GM12872 (cell line): ENCODE measurements at regions not wholly inside any gene's neighbourhood (a gene's known extent, or its start where the extent isn't known, plus 50 kb on each side); places are given as distances from the start of the nearest gene placed in this dataset.

Experiments used
- CTCF ChIP-seq: IDR thresholded peaks from 3 replicates; pipeline ENCODE4 v1.5.1; 2011; ENCODE audit warnings: low read depth, mild to moderate bottlenecking, low read length, moderate library complexity; ENCODE audit not compliant: insufficient read depth

DNA sequence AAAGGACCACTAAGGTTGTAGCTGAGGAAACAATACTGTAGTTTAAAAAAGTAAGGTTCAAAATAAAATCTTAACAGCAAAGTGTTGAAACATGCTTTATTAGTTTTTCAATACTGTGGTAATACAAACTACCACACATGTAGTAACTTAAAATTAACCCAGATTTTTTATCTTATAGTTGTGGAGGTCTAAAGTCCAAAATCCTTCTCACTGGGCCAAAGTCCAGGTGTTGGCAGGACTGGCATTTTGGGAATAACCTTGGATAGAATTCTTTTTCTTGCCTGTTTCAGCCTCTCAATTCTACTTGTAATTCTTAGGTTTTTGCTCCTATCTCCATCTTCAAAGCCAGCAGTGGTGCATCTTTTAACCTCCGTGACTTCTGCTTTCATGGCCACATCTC lies 942.0 kb downstream of the TSN start:
- no peak for TF ChIP-seq CTCF

- no peak for TF ChIP-seq CTCF
Measured at GRCh38 chr2:122703676-122704075, 948.2 kb downstream of the TSN start.

DNA sequence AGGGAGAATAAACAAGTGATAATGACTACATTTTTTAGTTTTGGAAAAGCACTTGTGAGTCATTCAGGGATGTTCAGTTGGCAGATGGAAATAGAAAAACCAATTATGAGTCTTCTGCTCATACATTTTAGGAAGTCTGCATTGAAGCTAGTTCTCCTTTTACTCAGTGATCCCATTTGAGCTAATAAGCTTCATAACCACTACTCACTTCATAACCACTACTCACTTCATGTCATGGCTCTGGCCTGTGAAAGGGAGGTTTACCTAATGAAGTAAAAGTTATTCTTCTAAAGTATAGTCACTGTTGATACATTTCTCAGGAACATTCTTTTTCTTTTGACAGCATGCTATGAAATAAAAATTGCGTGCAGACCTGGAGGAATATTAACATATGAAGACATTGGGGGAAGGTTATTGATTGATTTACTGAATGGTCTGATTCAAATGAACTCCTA lies 948.7 kb downstream of the TSN start:
- no peak for TF ChIP-seq CTCF

DNA sequence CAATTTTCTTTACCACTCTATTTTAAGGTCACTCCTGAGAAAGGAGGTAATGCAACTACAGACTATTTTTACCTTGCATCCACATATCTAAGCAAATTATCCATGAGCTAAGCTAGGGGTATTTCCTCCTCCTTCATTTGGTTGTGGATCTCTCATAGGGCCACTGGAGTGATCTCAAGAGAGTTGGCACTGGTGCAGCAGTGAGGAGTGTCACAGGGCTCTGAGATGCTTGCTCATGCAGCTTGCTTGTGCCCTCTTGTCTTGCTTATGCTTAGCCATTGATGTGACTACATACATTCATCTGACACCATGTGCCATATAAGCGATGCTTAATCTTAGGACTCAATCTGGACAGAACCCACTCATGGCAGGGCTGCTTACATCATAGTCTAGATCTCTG lies 950.3 kb downstream of the TSN start:
- TF ChIP-seq CTCF: no peak

DNA sequence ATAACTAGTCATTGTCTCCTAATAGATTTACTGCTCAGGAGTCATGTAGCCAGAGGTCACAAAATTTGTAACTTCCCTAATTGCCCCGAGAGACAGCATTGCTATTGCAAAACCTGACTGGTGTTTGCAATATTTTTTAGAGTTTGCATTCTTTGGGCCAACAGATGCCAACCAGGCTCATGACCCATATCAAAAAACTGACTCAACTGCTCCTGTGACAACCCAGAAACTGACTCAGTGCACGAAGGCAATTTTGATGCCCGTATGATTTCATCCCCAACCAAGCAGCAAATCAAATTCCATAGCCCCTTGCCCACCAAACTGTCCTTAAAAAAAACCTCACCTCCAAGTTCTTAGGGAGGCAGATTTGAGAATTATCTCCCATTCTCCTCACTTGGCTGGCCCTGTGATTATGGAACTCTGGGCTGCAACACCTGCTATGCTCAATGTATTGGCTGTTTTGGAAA lies 951.3 kb downstream of the TSN start:
- no peak for TF ChIP-seq CTCF

GRCh38 chr2:122707224-122707824 lies 951.9 kb downstream of the TSN start:
- no peak for TF ChIP-seq CTCF

DNA sequence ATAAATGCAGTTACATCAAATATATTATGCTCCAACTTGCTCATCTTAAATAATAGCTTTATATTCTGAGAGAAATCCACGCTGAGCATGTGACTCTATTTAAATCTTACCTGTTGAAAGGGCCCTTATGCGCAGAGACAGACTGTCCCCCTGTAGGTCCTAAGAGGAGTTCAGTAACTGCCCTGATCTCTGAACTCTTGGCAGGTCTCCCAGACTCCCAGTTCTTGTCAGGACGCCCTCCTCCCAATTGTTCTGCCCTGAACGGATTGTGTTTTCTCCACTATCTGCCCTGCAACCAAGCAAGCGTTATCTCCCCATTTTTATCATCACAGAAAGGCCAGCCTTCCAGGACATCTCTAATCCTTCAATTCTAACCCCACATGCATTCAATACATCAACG lies 954.6 kb downstream of the TSN start:
- no peak for TF ChIP-seq CTCF
